IMR-90 (cell line): ENCODE measurements at regions not wholly inside any gene's neighbourhood (a gene's known extent, or its start where the extent isn't known, plus 50 kb on each side); places are given as distances from the start of the nearest gene placed in this dataset.

Experiments
- ATAC-seq: fragments of 200-7000 bp; cut with Tn5 transposase; 2 replicates; pipeline ENCODE4 v1.9.1; 2020; ENCODE audit warnings: low read depth, mild to moderate bottlenecking, moderate library complexity
- BruUV-seq: library from RNA; stranded (reverse); fragments of 400-500 nt; replicated peaks from 2 replicates; lab custom pipeline; 2021; lab: Mats Ljungman, UMichigan
- CTCF ChIA-PET: fragments of 300-600 bp; formaldehyde crosslinking; extraction: SDS; loops from one replicate; lab custom pipeline; 2021; ENCODE audit warnings: antibody characterized with exemption; lab: Yijun Ruan, JAX
- POLR2A ChIA-PET: fragments of 300-600 bp; sonication (Branson Sonifier 250); formaldehyde crosslinking; loops from one replicate; lab custom pipeline; 2022; ENCODE audit warnings: antibody characterized with exemption; ENCODE audit not compliant: unreplicated experiment; lab: Charles Lee
- DNase-seq: peaks from one replicate; pipeline ENCODE4 v3.0.0; 2013
- H2AFZ ChIP-seq: replicated peaks from 2 replicates; pipeline ENCODE3; 2013; ENCODE audit warnings: low read length, mild to moderate bottlenecking; ENCODE audit not compliant: poor library complexity
- H2AK5ac ChIP-seq: 2 replicates; pipeline ENCODE4 v1.6.1; 2013; ENCODE audit warnings: low read depth, low read length, inconsistent platforms
- H2AK9ac ChIP-seq: replicated peaks from 2 replicates; pipeline ENCODE3; 2013; ENCODE audit warnings: mild to moderate bottlenecking, low read depth, low read length, moderate library complexity; ENCODE audit not compliant: poor library complexity
- H2BK120ac ChIP-seq: 2 replicates; pipeline ENCODE4 v1.6.1; 2013; ENCODE audit warnings: low read depth, low read length, inconsistent platforms
- H2BK15ac ChIP-seq: 3 replicates; pipeline ENCODE4 v1.6.1; 2013; ENCODE audit warnings: low read depth, low read length, inconsistent platforms
- H2BK20ac ChIP-seq: 2 replicates; pipeline ENCODE4 v1.6.1; 2013; ENCODE audit warnings: low read depth, mild to moderate bottlenecking, inconsistent platforms, low read length, moderate library complexity
- H2BK5ac ChIP-seq: 2 replicates; pipeline ENCODE4 v1.6.1; 2013; ENCODE audit warnings: mild to moderate bottlenecking, low read depth, low read length, inconsistent platforms; ENCODE audit not compliant: poor library complexity, severe bottlenecking
- H3K14ac ChIP-seq: replicated peaks from 2 replicates; pipeline ENCODE4 v1.6.1; 2013; ENCODE audit warnings: low read depth, low read length, inconsistent platforms
- H3K18ac ChIP-seq: 2 replicates; pipeline ENCODE4 v1.6.1; 2013; ENCODE audit warnings: low read depth, low read length, control low read depth
- H3K23ac ChIP-seq: 2 replicates; pipeline ENCODE4 v1.6.1; 2013; ENCODE audit warnings: low read depth, low read length, inconsistent platforms
- H3K27ac ChIP-seq: 2 replicates; pipeline ENCODE4 v1.5.1; 2013; ENCODE audit warnings: mild to moderate bottlenecking, control low read depth, low read length; ENCODE audit not compliant: insufficient read depth
- H3K27me3 ChIP-seq: 2 replicates; pipeline ENCODE4 v1.6.1; 2013; ENCODE audit warnings: low read length; ENCODE audit not compliant: control insufficient read depth, insufficient read depth
- H3K36me3 ChIP-seq: 2 replicates; pipeline ENCODE4 v1.6.1; 2013; ENCODE audit warnings: low read length, mixed read lengths; ENCODE audit not compliant: control insufficient read depth, insufficient read depth
- H3K4ac ChIP-seq: 2 replicates; pipeline ENCODE4 v1.6.1; 2013; ENCODE audit warnings: low read depth, low read length, inconsistent platforms
- H3K4me1 ChIP-seq: 2 replicates; pipeline ENCODE4 v1.6.1; 2013; ENCODE audit warnings: low read length, mixed read lengths; ENCODE audit not compliant: control insufficient read depth, insufficient read depth
- H3K4me2 ChIP-seq: 2 replicates; pipeline ENCODE4 v1.6.1; 2013; ENCODE audit warnings: low read depth, mild to moderate bottlenecking, control low read depth, low read length, moderate library complexity
- H3K4me3 ChIP-seq: 2 replicates; pipeline ENCODE4 v1.5.1; 2013; ENCODE audit warnings: low read depth, mild to moderate bottlenecking, control low read depth, low read length, moderate library complexity; ENCODE audit not compliant: insufficient read depth
- H3K56ac ChIP-seq: 2 replicates; pipeline ENCODE4 v1.6.1; 2013; ENCODE audit warnings: low read length, inconsistent platforms; ENCODE audit not compliant: insufficient read depth; ENCODE audit errors: extremely low read depth
- H3K79me1 ChIP-seq, 2 experiments: 2 replicates each; pipeline ENCODE4 v1.6.1; 2013; ENCODE audit warnings: low read length in 2 of 2, inconsistent platforms in 1 of 2, low read depth in 1 of 2
- H3K9ac ChIP-seq: 2 replicates; pipeline ENCODE4 v1.6.1; 2013; ENCODE audit warnings: low read depth, low read length, control low read depth
- H3K9me1 ChIP-seq: 2 replicates; pipeline ENCODE4 v1.6.1; 2013; ENCODE audit warnings: low read length, inconsistent platforms; ENCODE audit not compliant: insufficient read depth
- H3K9me3 ChIP-seq: 2 replicates; pipeline ENCODE4 v1.6.1; 2013; ENCODE audit warnings: low read length; ENCODE audit not compliant: control insufficient read depth, insufficient read depth
- H4K20me1 ChIP-seq: 2 replicates; pipeline ENCODE4 v1.6.1; 2013; ENCODE audit warnings: low read length, inconsistent platforms; ENCODE audit not compliant: insufficient read depth
- H4K5ac ChIP-seq: 2 replicates; pipeline ENCODE4 v1.6.1; 2013; ENCODE audit warnings: mild to moderate bottlenecking, low read depth, low read length, control low read depth
- H4K8ac ChIP-seq, 2 experiments: 2 replicates each; pipeline ENCODE4 v1.6.1; 2013; ENCODE audit warnings: low read depth in 2 of 2, low read length in 2 of 2, control low read depth in 1 of 2, inconsistent platforms in 1 of 2
- H4K91ac ChIP-seq: 2 replicates; pipeline ENCODE4 v1.6.1; 2013; ENCODE audit warnings: low read depth, low read length, inconsistent platforms; ENCODE audit not compliant: insufficient read depth
- RAD21 ChIP-seq: IDR thresholded peaks from 2 replicates; pipeline ENCODE4 v1.6.1; 2012; ENCODE audit warnings: low read length, improper control_type of control experiment
- WGBS, 2 experiments: methylation state at CpG; one replicate each; pipeline versions ENCODE4 v1.1.5 to v1.1.7; 2013; ENCODE audit warnings: missing lambda C conversion rate in 2 of 2; ENCODE audit not compliant: insufficient read length in 1 of 2; ENCODE audit errors: extremely low coverage in 2 of 2; 5-methylcytosine and 5-hydroxymethylcytosine counted together
- dilution Hi-C: fragments of 300-500 bp; cut with HindIII; formaldehyde crosslinking; loops from one replicate; pipeline ENCODE4 v1.14.3; 2018; ENCODE audit warnings: low sequenced_read_pairs; ENCODE audit not compliant: unreplicated experiment
- in situ Hi-C: fragments of 300-500 bp; cut with MboI; formaldehyde crosslinking; loops from 3 replicates; pipeline ENCODE4 v1.14.3; 2019; ENCODE audit warnings: low sequenced_read_pairs, inconsistent platforms, mixed read lengths
- intact Hi-C: fragments of 100-400 bp; cut with micrococcal nuclease; formaldehyde crosslinking; loops from 2 replicates; pipeline ENCODE4 v1.10.0; 2022

DNA sequence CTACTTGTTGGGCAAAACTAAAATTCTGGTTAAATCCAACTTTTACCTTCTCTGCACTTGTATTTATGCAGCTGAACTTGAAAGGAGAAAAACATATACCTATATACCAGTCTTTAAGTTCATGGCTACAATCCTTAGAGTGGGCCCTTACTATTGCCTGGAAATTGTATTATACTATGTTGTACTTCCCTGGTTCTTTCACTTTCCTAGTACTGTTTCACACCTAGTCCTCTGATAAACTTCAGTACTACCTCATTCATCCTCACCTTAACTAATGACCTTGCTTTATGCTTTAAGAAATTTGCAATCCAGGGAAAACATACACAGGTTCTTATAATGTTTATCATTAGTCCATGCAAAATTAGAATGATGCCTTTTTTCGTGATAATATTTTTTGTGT lies 103.8 kb downstream of the HAUS1 start:
- no peak overlapping the region for H3K18ac ChIP-seq
- no peak overlapping the region for H4K91ac ChIP-seq
- peaks cover 40 to 57% of the 10 kb centered on the region in 2 experiments for H3K79me1 ChIP-seq
- H2BK5ac ChIP-seq, result no peak overlapping the region
- in situ Hi-C loops, result no loop called here
- TF ChIP-seq RAD21, result no peak
- no peak overlapping the region for H3K4ac ChIP-seq
- H4K5ac ChIP-seq, result no peak overlapping the region
- H2BK120ac ChIP-seq, result no peak overlapping the region
- no peak overlapping the region for H3K27ac ChIP-seq
- no peak overlapping the region for H2AK9ac ChIP-seq
- H3K9ac ChIP-seq, result no peak overlapping the region
- ChIA-PET CTCF (no interaction called here), POLR2A (no interaction called here)
- no peak overlapping the region for H4K8ac ChIP-seq
- intact Hi-C loops, result no loop called here
- H3K36me3 ChIP-seq, result no peaks in the 10 kb centered on the region
- no peak overlapping the region for H3K4me3 ChIP-seq
- H2AK5ac ChIP-seq, result no peak overlapping the region
- H3K27me3 ChIP-seq, result no peaks in the 10 kb centered on the region
- dilution Hi-C loops, result no loop called here
- no CpG with 5 or more reads among the region's 1 CpG for WGBS, 2 experiments
- H2BK15ac ChIP-seq, result no peak overlapping the region
- BruUV-seq, result no TSS peak
- H4K20me1 ChIP-seq, result peaks cover 29% of the 10 kb centered on the region
- no peaks in the 10 kb centered on the region for H3K4me1 ChIP-seq
- H3K56ac ChIP-seq, result no peak overlapping the region
- H3K4me2 ChIP-seq, result no peak overlapping the region
- no peak overlapping the region for H3K14ac ChIP-seq
- no peak overlapping the region for H2AFZ ChIP-seq
- no peak overlapping the region for H2BK20ac ChIP-seq
- no peak for ATAC-seq
- H3K9me1 ChIP-seq, result peaks cover 6% of the 10 kb centered on the region
- H3K23ac ChIP-seq, result no peak overlapping the region
- H3K9me3 ChIP-seq, result no peaks in the 10 kb centered on the region
- no peak for DNase-seq
